Retinal pigment epithelial cell (primary cell): ENCODE measurements at regions not wholly inside any gene's neighbourhood (a gene's known extent, or its start where the extent isn't known, plus 50 kb on each side); places are given as distances from the start of the nearest gene placed in this dataset.

Experiments
- DNase-seq: peaks from one replicate; pipeline ENCODE4 v3.0.0-alpha.2; 2010; ENCODE audit warnings: low read depth
- H3K4me3 ChIP-seq: 2 replicates; pipeline ENCODE4 v1.5.1; 2011; ENCODE audit warnings: mild to moderate bottlenecking, low read length, control low read depth, moderate library complexity
- CTCF ChIP-seq: conservative IDR thresholded peaks from 2 replicates; pipeline ENCODE4 v1.5.1; 2011; ENCODE audit warnings: low read depth, low read length, control low read depth, inconsistent platforms

GRCh38 chr1:239209591-239209990 is 176.8 kb upstream of the CHRM3 start:
- DNase-seq, result no peak
- no peak for TF ChIP-seq CTCF
- no peak overlapping the region for H3K4me3 ChIP-seq

- H3K4me3 ChIP-seq, result no peak overlapping the region
- no peak for DNase-seq
- TF ChIP-seq CTCF, result no peak
Measured at GRCh38 chr1:239204401-239204800, 182.0 kb upstream of the CHRM3 start.

GRCh38 chr1:239197871-239198270 is 188.5 kb upstream of the CHRM3 start:
- no peak overlapping the region for H3K4me3 ChIP-seq
- no peak for TF ChIP-seq CTCF
- DNase-seq, result no peak

- no peak overlapping the region for H3K4me3 ChIP-seq
- DNase-seq, result no peak
- TF ChIP-seq CTCF, result no peak
Measured at GRCh38 chr1:239189998-239190512, 196.3 kb upstream of the CHRM3 start.

DNA sequence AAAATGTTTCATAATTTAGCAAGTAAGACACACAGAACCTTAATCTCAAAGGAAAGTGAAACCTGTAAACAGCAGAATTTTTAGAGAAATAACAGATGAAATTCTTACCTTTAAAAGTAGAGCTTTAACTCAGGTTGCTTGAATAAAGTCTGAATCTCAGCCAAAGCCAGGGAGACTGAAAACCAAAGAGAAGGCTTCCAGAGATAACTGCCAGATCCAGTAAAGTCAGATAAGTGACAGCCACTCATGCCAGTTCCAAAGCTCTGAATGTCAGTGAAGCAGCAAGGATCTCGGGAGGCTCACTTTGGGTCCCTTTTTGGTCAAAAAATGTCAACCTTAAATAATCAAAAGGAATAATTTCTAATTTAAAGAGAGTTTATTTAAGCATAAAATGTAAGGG is 199.9 kb upstream of the CHRM3 start:
- no peak for DNase-seq
- no peak for TF ChIP-seq CTCF
- H3K4me3 ChIP-seq, result no peak overlapping the region

GRCh38 chr1:239185245-239185619 is 201.1 kb upstream of the CHRM3 start:
- H3K4me3 ChIP-seq, result no peak overlapping the region
- no peak for TF ChIP-seq CTCF
- DNase-seq, result no peak

DNA sequence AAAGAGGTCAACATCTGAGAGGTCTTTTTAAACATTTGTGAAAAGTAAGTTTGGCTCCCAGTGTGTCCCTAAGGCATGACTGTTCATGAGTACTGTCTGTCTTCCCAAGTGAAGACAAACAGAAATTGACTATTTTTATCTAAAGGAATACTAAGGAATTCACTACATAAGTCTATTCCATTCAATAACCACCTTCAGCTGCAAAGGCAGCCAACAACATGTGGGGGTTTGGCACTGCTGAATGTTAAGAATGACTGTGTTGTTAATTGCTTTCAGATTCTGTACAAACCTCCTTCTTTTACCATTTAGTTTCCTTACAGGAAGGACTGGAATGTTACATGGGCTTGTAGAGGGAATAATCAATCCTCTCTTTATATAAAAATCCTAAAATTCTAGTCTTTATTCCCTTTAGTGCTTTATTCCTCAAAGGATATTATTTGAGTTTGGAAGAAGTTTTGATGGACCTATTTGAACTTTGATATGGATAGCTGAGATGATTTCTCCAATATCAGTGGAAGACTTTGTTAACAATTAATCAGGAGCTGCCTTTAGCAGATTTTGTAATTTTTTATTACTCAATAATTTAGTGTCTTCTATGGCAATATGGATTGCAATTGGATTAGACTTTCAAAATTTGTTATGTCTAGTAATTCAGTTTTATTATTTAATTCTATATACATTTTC is 201.7 kb upstream of the CHRM3 start:
- DNase-seq, result no peak
- H3K4me3 ChIP-seq, result no peak overlapping the region
- no peak for TF ChIP-seq CTCF
